Spleen (tissue), 7 donors: ENCODE measurements at regions not wholly inside any gene's neighbourhood (a gene's known extent, or its start where the extent isn't known, plus 50 kb on each side); places are given as distances from the start of the nearest gene placed in this dataset.

Experiments
- POLR2A ChIP-seq, 3 donors: fragments of 450-650 bp; IDR thresholded peaks; one replicate each; pipeline ENCODE4 v1.5.1; 2017; ENCODE audit warnings: antibody characterized with exemption in 3 of 3, mild to moderate bottlenecking in 1 of 3
- TF ChIP-seq, protein P1 (sequence below), 11 experiments: fragments of 200-600 bp in 7 of 11; fragments of 450-650 bp in 4 of 11; sonication (generic) in 4 of 11; IDR thresholded peaks in 8 of 11; conservative IDR thresholded peaks in 3 of 11; 1 replicate in 7 of 11; 2 replicates in 4 of 11; pipeline versions ENCODE4 v1.4.0 to v1.8.0; 2016 to 2021; ENCODE audit warnings: antibody characterized with exemption in 11 of 11, inconsistent platforms in 4 of 11, mild to moderate bottlenecking in 1 of 11
- donor health status: DM: no; HTN: no; CAD: no; lungs with moderate emphysema.
- donor health status: DM: no; HTN: no; CAD: no.
- donor health status: DM: no; HTN: no; CAD: no.

DNA sequence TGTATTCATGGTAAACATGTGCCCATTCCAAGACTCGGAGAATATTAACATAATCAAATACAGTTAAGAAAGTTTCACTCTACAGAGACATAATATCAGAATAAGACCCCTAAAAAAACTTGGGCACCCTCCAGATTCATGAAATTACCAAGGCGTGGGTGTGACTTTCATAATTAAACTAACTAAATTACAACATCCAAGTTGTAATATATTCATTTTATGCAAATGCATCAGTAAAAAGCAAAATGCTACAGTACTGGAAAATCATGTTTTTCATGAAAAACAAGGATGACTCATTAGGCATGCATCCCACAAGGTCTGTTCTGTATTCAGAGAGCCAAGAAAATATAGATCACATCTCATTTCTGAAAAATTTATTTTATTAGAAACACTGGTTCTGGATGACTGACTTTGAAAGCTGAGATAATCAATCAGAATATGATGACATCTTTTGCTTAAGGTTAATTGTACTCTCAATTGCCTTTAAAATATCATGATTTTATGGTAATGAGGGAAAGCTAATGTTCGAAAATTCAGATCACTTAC, 248.8 kb upstream of the SMIM30 start:
- TF ChIP-seq, protein P1, sequence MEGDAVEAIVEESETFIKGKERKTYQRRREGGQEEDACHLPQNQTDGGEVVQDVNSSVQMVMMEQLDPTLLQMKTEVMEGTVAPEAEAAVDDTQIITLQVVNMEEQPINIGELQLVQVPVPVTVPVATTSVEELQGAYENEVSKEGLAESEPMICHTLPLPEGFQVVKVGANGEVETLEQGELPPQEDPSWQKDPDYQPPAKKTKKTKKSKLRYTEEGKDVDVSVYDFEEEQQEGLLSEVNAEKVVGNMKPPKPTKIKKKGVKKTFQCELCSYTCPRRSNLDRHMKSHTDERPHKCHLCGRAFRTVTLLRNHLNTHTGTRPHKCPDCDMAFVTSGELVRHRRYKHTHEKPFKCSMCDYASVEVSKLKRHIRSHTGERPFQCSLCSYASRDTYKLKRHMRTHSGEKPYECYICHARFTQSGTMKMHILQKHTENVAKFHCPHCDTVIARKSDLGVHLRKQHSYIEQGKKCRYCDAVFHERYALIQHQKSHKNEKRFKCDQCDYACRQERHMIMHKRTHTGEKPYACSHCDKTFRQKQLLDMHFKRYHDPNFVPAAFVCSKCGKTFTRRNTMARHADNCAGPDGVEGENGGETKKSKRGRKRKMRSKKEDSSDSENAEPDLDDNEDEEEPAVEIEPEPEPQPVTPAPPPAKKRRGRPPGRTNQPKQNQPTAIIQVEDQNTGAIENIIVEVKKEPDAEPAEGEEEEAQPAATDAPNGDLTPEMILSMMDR (IDR thresholded peaks at IDR 0.05 in 8 of 11, conservative IDR thresholded peaks at IDR 0.05 in 3 of 11) = no peak
- TF ChIP-seq POLR2A (IDR thresholded peaks at IDR 0.05) = no peak
